ENCODE measurements at regions not wholly inside any gene's neighbourhood (a gene's known extent, or its start where the extent isn't known, plus 50 kb on each side); places are given as distances from the start of the nearest gene placed in this dataset.
"Not testable (repeated sequence)": the region's sequence is repeated elsewhere in the genome, so short reads cannot be mapped to it uniquely, and the experiment has no call there.

GRCh38 chr12:83226960-83227359 is 540.3 kb downstream of the TMTC2 start:
- DNase-seq (ENCODE audit: low spot score) = not testable (repeated sequence)

GRCh38 chr12:83225806-83226205 is 539.1 kb downstream of the TMTC2 start:
- H3K27ac ChIP-seq (ENCODE audit: low read depth in 1 of 2, low read length in 2 of 2) = no peak overlapping the region
- H3K27me3 ChIP-seq (ENCODE audit: control insufficient read depth in 4 of 4, insufficient read depth in 4 of 4, low read length in 3 of 4) = no peaks in the 10 kb centered on the region
- no peaks in the 10 kb centered on the region for H3K36me3 ChIP-seq (ENCODE audit: control insufficient read depth in 4 of 4, insufficient read depth in 3 of 4, low read depth in 1 of 4, low read length in 3 of 4)
- no peaks in the 10 kb centered on the region for H3K4me1 ChIP-seq (ENCODE audit: control insufficient read depth in 4 of 4, insufficient read depth in 4 of 4, low read length in 3 of 4)
- H3K9me3 ChIP-seq (ENCODE audit: control insufficient read depth in 4 of 4, low read length in 3 of 4) = no peaks in the 10 kb centered on the region
- no peak overlapping the region for H3K9ac ChIP-seq (ENCODE audit: low read depth in 1 of 2, low read length in 2 of 2)
- WGBS = 86% methylated on average over 3 of the region's 3 CpGs
- no peak overlapping the region for H3K4me3 ChIP-seq (ENCODE audit: low read depth in 1 of 3, low read length in 3 of 3)
- TF ChIP-seq SP1 (IDR thresholded peaks at IDR 0.05) (no peak), RAD21 (IDR thresholded peaks at IDR 0.05) (no peak), EGR1 (IDR thresholded peaks at IDR 0.05; ENCODE audit: low read depth in 2 of 2) (no peak)
- no peak for DNase-seq (ENCODE audit: low spot score)

More at GRCh38 chr12:83226960-83227359, 540.3 kb downstream of the TMTC2 start:
- not testable (repeated sequence) for H3K4me1 ChIP-seq (ENCODE audit: control insufficient read depth in 4 of 4, insufficient read depth in 4 of 4, low read length in 3 of 4); H3K9me3 ChIP-seq (ENCODE audit: control insufficient read depth in 4 of 4, low read length in 3 of 4); H3K9ac ChIP-seq (ENCODE audit: low read depth in 1 of 2, low read length in 2 of 2); H3K4me3 ChIP-seq (ENCODE audit: low read depth in 1 of 3, low read length in 3 of 3); H3K27me3 ChIP-seq (ENCODE audit: control insufficient read depth in 4 of 4, insufficient read depth in 4 of 4, low read length in 3 of 4); H3K27ac ChIP-seq (ENCODE audit: low read depth in 1 of 2, low read length in 2 of 2); H3K36me3 ChIP-seq (ENCODE audit: control insufficient read depth in 4 of 4, insufficient read depth in 3 of 4, low read depth in 1 of 4, low read length in 3 of 4)

- Histone ChIP-seq H3K9ac (ENCODE audit: low read depth in 1 of 2, low read length in 2 of 2) (no peak overlapping the region), H3K9me3 (ENCODE audit: control insufficient read depth in 4 of 4, low read length in 3 of 4) (no peaks in the 10 kb centered on the region), H3K27me3 (ENCODE audit: control insufficient read depth in 4 of 4, insufficient read depth in 4 of 4, low read length in 3 of 4) (no peaks in the 10 kb centered on the region), H3K4me3 (ENCODE audit: low read depth in 1 of 3, low read length in 3 of 3) (no peak overlapping the region), H3K36me3 (ENCODE audit: control insufficient read depth in 4 of 4, insufficient read depth in 3 of 4, low read depth in 1 of 4, low read length in 3 of 4) (no peaks in the 10 kb centered on the region), H3K4me1 (ENCODE audit: control insufficient read depth in 4 of 4, insufficient read depth in 4 of 4, low read length in 3 of 4) (no peaks in the 10 kb centered on the region), H3K27ac (ENCODE audit: low read depth in 1 of 2, low read length in 2 of 2) (no peak overlapping the region)
- DNase-seq (ENCODE audit: low spot score) = no peak
- no peak for TF ChIP-seq NR2F2 (IDR thresholded peaks at IDR 0.05)
- WGBS = 62% methylated on average over 5 of the region's 5 CpGs
Measured at GRCh38 chr12:83224012-83224411, 537.3 kb downstream of the TMTC2 start.

GRCh38 chr12:83220774-83221173 is 534.1 kb downstream of the TMTC2 start:
- H3K27me3 ChIP-seq (ENCODE audit: control insufficient read depth in 4 of 4, insufficient read depth in 4 of 4, low read length in 3 of 4) = no peaks in the 10 kb centered on the region
- H3K4me3 ChIP-seq (ENCODE audit: low read depth in 1 of 3, low read length in 3 of 3) = no peak overlapping the region
- DNase-seq (ENCODE audit: low spot score) = no peak
- no peaks in the 10 kb centered on the region for H3K9me3 ChIP-seq (ENCODE audit: control insufficient read depth in 4 of 4, low read length in 3 of 4)
- no peaks in the 10 kb centered on the region for H3K36me3 ChIP-seq (ENCODE audit: control insufficient read depth in 4 of 4, insufficient read depth in 3 of 4, low read depth in 1 of 4, low read length in 3 of 4)
- TF ChIP-seq RXRA (IDR thresholded peaks at IDR 0.05) (no peak), TAF1 (conservative IDR thresholded peaks at IDR 0.05) (no peak), YY1 (IDR thresholded peaks at IDR 0.05) (no peak), FOXA1 (IDR thresholded peaks at IDR 0.05) (no peak), ZBTB33 (IDR thresholded peaks at IDR 0.05) (no peak), REST (IDR thresholded peaks at IDR 0.05) (no peak), ATF3 (IDR thresholded peaks at IDR 0.05) (no peak), CTCF (IDR thresholded peaks at IDR 0.05; ENCODE audit: low read depth, low read length, missing input control) (no peak), HNF4G (IDR thresholded peaks at IDR 0.05) (no peak)
- no peak overlapping the region for H3K27ac ChIP-seq (ENCODE audit: low read depth in 1 of 2, low read length in 2 of 2)
- no peaks in the 10 kb centered on the region for H3K4me1 ChIP-seq (ENCODE audit: control insufficient read depth in 4 of 4, insufficient read depth in 4 of 4, low read length in 3 of 4)
- no peak overlapping the region for H3K9ac ChIP-seq (ENCODE audit: low read depth in 1 of 2, low read length in 2 of 2)
- WGBS = 82% methylated on average over 2 of the region's 2 CpGs
